K562 (cell line): ENCODE measurements at regions not wholly inside any gene's neighbourhood (a gene's known extent, or its start where the extent isn't known, plus 50 kb on each side); places are given as distances from the start of the nearest gene placed in this dataset.

Experiments
- ATAC-seq: fragments of 200-7000 bp; cut with Tn5 transposase; 3 replicates; pipeline ENCODE4 v1.9.1; 2020; ENCODE audit warnings: moderate library complexity
- BruUV-seq: library from RNA; stranded (reverse); fragments of 400-500 nt; replicated peaks from 2 replicates; lab custom pipeline; 2021; lab: Mats Ljungman, UMichigan
- CTCF ChIA-PET: fragments of 300-600 bp; formaldehyde crosslinking; extraction: SDS; loops from one replicate; lab custom pipeline; 2021; ENCODE audit warnings: low intra/inter-chr PET ratio; lab: Yijun Ruan, JAX
- POLR2A ChIA-PET: fragments of 300-600, 350-650 bp; sonication (Branson Sonifier 250); formaldehyde crosslinking; extraction: SDS; loops from one replicate; lab custom pipeline; 2021; ENCODE audit warnings: antibody characterized with exemption, inconsistent platforms; lab: Yijun Ruan, JAX
- DNase-seq, 4 experiments: peaks; one replicate each; pipeline versions ENCODE4 v3.0.0 to v3.0.0-alpha.2; 2011 to 2018; ENCODE audit warnings: low spot score in 3 of 4, mixed read lengths in 3 of 4; ENCODE audit errors: extremely low read depth in 1 of 4
- FAIRE-seq: peaks from 2 replicates; lab custom pipeline; 2011; peaks lifted over from hg19 to GRCh38; lab: Jason Lieb, UNC
- H2AFZ ChIP-seq: 2 replicates; pipeline ENCODE4 v1.6.0; 2011; ENCODE audit warnings: low read depth, low read length, control low read depth, inconsistent platforms
- H3K27ac ChIP-seq: fragments of 200-600 bp; 3 replicates; pipeline ENCODE4 v1.8.0; 2011; ENCODE audit warnings: low read depth, mild to moderate bottlenecking, control low read depth, inconsistent platforms, low read length, moderate library complexity, mixed read lengths; ENCODE audit errors: extremely low read depth
- H3K27me3 ChIP-seq, 2 experiments: fragments of 300-600 bp in 1 of 2; 2 replicates in 1 of 2; 3 replicates in 1 of 2; pipeline versions ENCODE4 v1.6.0 to v1.8.0; 2011; ENCODE audit warnings: inconsistent platforms in 2 of 2, low read length in 2 of 2, mild to moderate bottlenecking in 1 of 2, mixed read lengths in 1 of 2, moderate library complexity in 1 of 2; ENCODE audit not compliant: control insufficient read depth in 2 of 2, insufficient read depth in 2 of 2
- H3K36me3 ChIP-seq: fragments of 300-600 bp; 3 replicates; pipeline ENCODE4 v1.8.0; 2011; ENCODE audit warnings: mild to moderate bottlenecking, low read length, inconsistent platforms; ENCODE audit not compliant: control insufficient read depth, insufficient read depth
- H3K4me1 ChIP-seq, 2 experiments: fragments of 200-600 bp in 1 of 2; replicated peaks in 1 of 2; 2 replicates in 1 of 2; 3 replicates in 1 of 2; pipeline versions ENCODE4 v1.5.1 to v1.8.0; 2011; ENCODE audit warnings: inconsistent platforms in 2 of 2, low read length in 2 of 2, mild to moderate bottlenecking in 1 of 2, mixed read lengths in 1 of 2, moderate library complexity in 1 of 2; ENCODE audit not compliant: control insufficient read depth in 2 of 2, insufficient read depth in 2 of 2
- H3K4me2 ChIP-seq: 2 replicates; pipeline ENCODE4 v1.6.1; 2011; ENCODE audit warnings: low read length, control low read depth, inconsistent platforms, mixed read lengths; ENCODE audit not compliant: insufficient read depth
- H3K4me3 ChIP-seq: fragments of 200-600 bp; sonication (generic), shearing (Covaris generic); 2 replicates; pipeline ENCODE4 v1.5.1; 2016; ENCODE audit warnings: control low read depth, inconsistent platforms
- H3K79me2 ChIP-seq: fragments of 200-600 bp; 3 replicates; pipeline ENCODE4 v1.8.0; 2011; ENCODE audit warnings: low read length, inconsistent platforms; ENCODE audit not compliant: control insufficient read depth, insufficient read depth
- H3K9ac ChIP-seq, 2 experiments: 2 replicates each; pipeline versions ENCODE4 v1.6.0 to v1.6.1; 2011; ENCODE audit warnings: low read depth in 2 of 2, low read length in 2 of 2, control low read depth in 1 of 2, inconsistent platforms in 1 of 2, mild to moderate bottlenecking in 1 of 2, mixed read lengths in 1 of 2; ENCODE audit not compliant: insufficient read depth in 1 of 2
- H3K9me1 ChIP-seq: one replicate; pipeline ENCODE4 v1.6.0; 2011; ENCODE audit warnings: inconsistent platforms, mild to moderate bottlenecking, low read length, moderate library complexity; ENCODE audit not compliant: control insufficient read depth, insufficient read depth
- H3K9me3 ChIP-seq: replicated peaks from 2 replicates; pipeline ENCODE4 v1.5.1; 2011; ENCODE audit warnings: low read depth, low read length, inconsistent platforms; ENCODE audit not compliant: control insufficient read depth, insufficient read depth
- H4K20me1 ChIP-seq: replicated peaks from 2 replicates; pipeline ENCODE4 v1.6.1; 2011; ENCODE audit warnings: low read length, inconsistent platforms, mixed read lengths; ENCODE audit not compliant: control insufficient read depth, insufficient read depth
- DEAF1 ChIP-seq: fragments of 450-650 bp; formaldehyde crosslinking; IDR thresholded peaks from 2 replicates; pipeline ENCODE4 v1.4.0; 2020; ENCODE audit warnings: mild to moderate bottlenecking, moderate library complexity
- MEF2A ChIP-seq: IDR thresholded peaks from 2 replicates; pipeline ENCODE4 v1.6.1; 2011; ENCODE audit warnings: low read depth, mild to moderate bottlenecking, low read length, moderate library complexity; ENCODE audit not compliant: control insufficient read depth
- MEF2D ChIP-seq: conservative IDR thresholded peaks from 2 replicates; pipeline ENCODE4 v1.6.1; 2016; ENCODE audit warnings: low read depth, missing genetic modification characterization, missing compliant biosample characterization
- NCOR1 ChIP-seq: fragments of 450-650 bp; IDR thresholded peaks from 2 replicates; pipeline ENCODE4 v1.6.1; 2016; ENCODE audit warnings: mild to moderate bottlenecking, moderate library complexity
- NR3C1 ChIP-seq: sonication (generic); formaldehyde crosslinking; IDR thresholded peaks from 2 replicates; pipeline ENCODE4 v1.8.1; 2022; ENCODE audit warnings: missing genetic modification reagents
- POLR3G ChIP-seq: IDR thresholded peaks from 2 replicates; pipeline ENCODE4 v1.6.1; 2011; ENCODE audit not compliant: insufficient read length, insufficient replicate concordance; ENCODE audit errors: extremely low read depth
- POU5F1 ChIP-seq: fragments of 150-350 bp; IDR thresholded peaks from 2 replicates; pipeline ENCODE4 v1.6.1; 2014; ENCODE audit warnings: borderline replicate concordance, low read length, low read depth, mild to moderate bottlenecking; ENCODE audit not compliant: partially characterized antibody
- SIRT6 ChIP-seq: IDR thresholded peaks from one replicate; pipeline ENCODE4 v1.6.1; 2012; ENCODE audit warnings: low read depth, mild to moderate bottlenecking, control low read depth, inconsistent platforms, low read length, moderate library complexity
- SMAD1 ChIP-seq: fragments of 150-350 bp; IDR thresholded peaks from 2 replicates; pipeline ENCODE4 v1.6.1; 2014; ENCODE audit warnings: low read length, low read depth; ENCODE audit not compliant: partially characterized antibody
- SRF ChIP-seq, 2 experiments: fragments of 250-450, 450-650 bp in 1 of 2; sonication (Bioruptor Pico) in 1 of 2; sonication (generic) in 1 of 2; formaldehyde crosslinking; IDR thresholded peaks; 2 replicates each; pipeline versions ENCODE4 v1.5.0 to v1.5.1; 2020 to 2022; ENCODE audit warnings: mild to moderate bottlenecking in 1 of 2, missing genetic modification reagents in 1 of 2
- TAF9B ChIP-seq: fragments of 450-650 bp; IDR thresholded peaks from 2 replicates; pipeline ENCODE4 v1.6.1; 2018; ENCODE audit warnings: mild to moderate bottlenecking; ENCODE audit not compliant: partially characterized antibody
- ZBTB2 ChIP-seq: fragments of 450-650 bp; IDR thresholded peaks from 2 replicates; pipeline ENCODE4 v1.6.1; 2016; ENCODE audit warnings: antibody characterized with exemption
- WGBS: fragments of 100-300 bp; shearing (Covaris generic); methylation state at CpG from one replicate; pipeline ENCODE4 v1.1.6; 2016; ENCODE audit warnings: low coverage, mixed read lengths; ENCODE audit not compliant: insufficient coverage; ENCODE audit errors: missing lambda C conversion rate; 5-methylcytosine and 5-hydroxymethylcytosine counted together
- in situ Hi-C: fragments of 300-500 bp; cut with MboI; formaldehyde crosslinking; loops from 4 replicates; pipeline ENCODE4 v1.15.0; 2018; ENCODE audit warnings: inconsistent platforms, mixed read lengths
- intact Hi-C: fragments of 100-400 bp; cut with micrococcal nuclease; formaldehyde crosslinking; loops from 2 replicates; pipeline ENCODE4 v1.14.2; 2022
- TF ChIP-seq, protein P1 (sequence below): fragments of 450-650 bp; formaldehyde crosslinking; IDR thresholded peaks from 2 replicates; pipeline ENCODE4 v1.4.0; 2022; ENCODE audit warnings: missing genetic modification characterization

DNA sequence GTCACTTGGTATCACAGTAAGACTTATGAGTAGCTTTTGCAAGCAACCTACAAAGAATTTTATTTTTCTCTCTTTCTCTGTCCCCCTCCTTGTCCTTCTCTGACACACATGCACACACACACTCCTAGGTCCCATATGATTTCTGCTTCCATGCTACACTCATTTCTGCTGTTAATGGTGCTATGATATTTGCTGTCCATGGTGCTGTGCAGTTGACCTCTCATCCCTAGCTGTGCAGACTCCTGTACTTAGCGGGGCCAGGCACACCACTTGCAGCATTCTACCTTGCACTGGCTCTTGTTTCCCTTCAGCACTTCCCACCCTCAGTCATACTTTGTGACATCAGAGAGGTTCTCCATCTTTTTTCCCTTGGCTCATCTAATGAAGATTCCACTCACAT lies 158.9 kb upstream of the CNTNAP4 start:
- Histone ChIP-seq H3K9ac (no peak overlapping the region), H3K4me2 (no peak overlapping the region), H3K27me3 (no peaks in the 10 kb centered on the region), H3K79me2 (no peaks in the 10 kb centered on the region), H2AFZ (no peak overlapping the region), H3K4me1 (no peaks in the 10 kb centered on the region), H3K9me3 (no peaks in the 10 kb centered on the region), H4K20me1 (no peaks in the 10 kb centered on the region), H3K27ac (no peak overlapping the region), H3K4me3 (no peak overlapping the region), H3K9me1 (no peaks in the 10 kb centered on the region), H3K36me3 (no peaks in the 10 kb centered on the region)
- FAIRE-seq (no peak), ATAC-seq (no peak), DNase-seq (no peak)
- ChIA-PET POLR2A (no interaction called here), CTCF (no interaction called here)
- 0% methylated on average over 1 of the region's 1 CpG for WGBS
- in situ Hi-C loops (no loop called here), intact Hi-C loops (no loop called here)
- TF ChIP-seq DEAF1 (CRISPR knock-in tag) (no peak), POU5F1 (no peak), MEF2D (tag) (no peak), SRF (CRISPR knock-in tag; IDR thresholded peaks at IDR 0.05) (no peak)
- BruUV-seq, result no TSS peak

DNA sequence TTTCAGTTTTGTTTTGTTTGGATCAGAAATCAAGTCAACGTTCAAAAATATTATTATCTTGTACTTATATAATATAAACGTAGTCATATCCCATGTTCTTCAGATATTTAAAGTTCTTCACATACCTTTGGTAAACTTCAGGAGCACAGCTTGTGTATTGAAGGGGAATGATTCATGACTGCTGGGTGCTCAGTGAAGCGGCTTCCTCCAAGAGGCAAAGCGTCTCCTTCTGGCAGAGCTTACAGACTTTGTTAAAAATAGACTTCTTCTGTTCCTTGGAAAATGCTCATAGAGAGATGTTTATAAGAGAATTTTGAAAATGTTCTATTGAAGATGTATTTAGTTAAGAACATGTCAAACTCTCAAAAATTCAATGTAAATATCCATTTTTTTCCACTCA lies 155.6 kb upstream of the CNTNAP4 start:
- FAIRE-seq, result no peak
- H2AFZ ChIP-seq, result no peak overlapping the region
- no peaks in the 10 kb centered on the region for H3K27me3 ChIP-seq
- intact Hi-C loops (no loop called here), in situ Hi-C loops (no loop called here)
- ChIA-PET POLR2A (no interaction called here), CTCF (no interaction called here)
- no peaks in the 10 kb centered on the region for H3K9me3 ChIP-seq
- H3K9me1 ChIP-seq, result no peaks in the 10 kb centered on the region
- no peak overlapping the region for H3K27ac ChIP-seq
- H4K20me1 ChIP-seq, result no peaks in the 10 kb centered on the region
- H3K79me2 ChIP-seq, result no peaks in the 10 kb centered on the region
- no TSS peak for BruUV-seq
- no peak overlapping the region for H3K4me3 ChIP-seq
- no peaks in the 10 kb centered on the region for H3K36me3 ChIP-seq
- 0% methylated on average over 4 of the region's 4 CpGs for WGBS
- H3K4me2 ChIP-seq, result no peak overlapping the region
- no peak for DNase-seq
- H3K4me1 ChIP-seq, result no peaks in the 10 kb centered on the region
- no peak overlapping the region for H3K9ac ChIP-seq
- ATAC-seq, result no peak
- TF ChIP-seq MEF2A, result no peak
- TF ChIP-seq, protein P1, sequence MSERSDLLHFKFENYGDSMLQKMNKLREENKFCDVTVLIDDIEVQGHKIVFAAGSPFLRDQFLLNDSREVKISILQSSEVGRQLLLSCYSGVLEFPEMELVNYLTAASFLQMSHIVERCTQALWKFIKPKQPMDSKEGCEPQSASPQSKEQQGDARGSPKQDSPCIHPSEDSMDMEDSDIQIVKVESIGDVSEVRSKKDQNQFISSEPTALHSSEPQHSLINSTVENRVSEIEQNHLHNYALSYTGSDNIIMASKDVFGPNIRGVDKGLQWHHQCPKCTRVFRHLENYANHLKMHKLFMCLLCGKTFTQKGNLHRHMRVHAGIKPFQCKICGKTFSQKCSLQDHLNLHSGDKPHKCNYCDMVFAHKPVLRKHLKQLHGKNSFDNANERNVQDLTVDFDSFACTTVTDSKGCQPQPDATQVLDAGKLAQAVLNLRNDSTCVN, result no peak
- no peak for TF ChIP-seq SIRT6
- TF ChIP-seq POLR3G, result no peak
- TF ChIP-seq SMAD1, result no peak
- TF ChIP-seq ZBTB2, result no peak
- no peak for TF ChIP-seq NCOR1
- no peak for TF ChIP-seq TAF9B
- TF ChIP-seq NR3C1 (CRISPR knock-in tag), result no peak
